ENCODE measurements at regions not wholly inside any gene's neighbourhood (a gene's known extent, or its start where the extent isn't known, plus 50 kb on each side); places are given as distances from the start of the nearest gene placed in this dataset.

GRCh38 chr1:199010933-199011332 is 372.1 kb downstream of the PTPRC start:
- no peaks in the 10 kb centered on the region for H4K20me1 ChIP-seq (ENCODE audit: insufficient read depth, low read length)
- H3K4me1 ChIP-seq (ENCODE audit: insufficient read depth, low read length, severe bottlenecking): peaks cover 79% of the 10 kb centered on the region
- H3K9me2 ChIP-seq (ENCODE audit: low read depth, low read length): no peaks in the 10 kb centered on the region
- peaks cover 5% of the 10 kb centered on the region; the same call in 1 of the 2 replicates for H3K79me2 ChIP-seq (ENCODE audit: insufficient read depth, low read length)
- no peaks in the 10 kb centered on the region for H3K27me3 ChIP-seq (ENCODE audit: insufficient read depth, low read length)
- no peak for TF ChIP-seq CTCF (IDR thresholded peaks at IDR 0.05; ENCODE audit: low read length)
- TF ChIP-seq EZH2 (IDR thresholded peaks at IDR 0.05; ENCODE audit: borderline replicate concordance, low read length): no peak
- no peaks in the 10 kb centered on the region; the same call in 1 of the 2 replicates for H3K36me3 ChIP-seq (ENCODE audit: insufficient read depth, low read length)
- H3K9me3 ChIP-seq (ENCODE audit: low read length): no peaks in the 10 kb centered on the region; the same call in 1 of the 2 replicates
- peak overlapping the region; percentile 75 for H3K9ac ChIP-seq (ENCODE audit: low read length)
- H3F3A ChIP-seq (ENCODE audit: insufficient read depth, low read length): 0 out of 2 replicates have a peak, but pooled peaks cover 7% of the 10 kb centered on the region
- H3K4me2 ChIP-seq (ENCODE audit: low read length): peak overlapping the region; percentile 65
- peak overlapping the region; percentile 92 for H3K27ac ChIP-seq (ENCODE audit: low read depth, low read length, poor library complexity, severe bottlenecking)
- H2AFZ ChIP-seq (ENCODE audit: low read length): no peak overlapping the region
- H3K4me3 ChIP-seq (ENCODE audit: low read depth, low read length, poor library complexity, severe bottlenecking): peak overlapping the region; percentile 38

GRCh38 chr1:199015799-199016198 is 377.0 kb downstream of the PTPRC start:
- H3K79me2 ChIP-seq (ENCODE audit: insufficient read depth, low read length): no peaks in the 10 kb centered on the region
- no peaks in the 10 kb centered on the region for H4K20me1 ChIP-seq (ENCODE audit: insufficient read depth, low read length)
- no peak overlapping the region for H3K9ac ChIP-seq (ENCODE audit: low read length)
- TF ChIP-seq CTCF (IDR thresholded peaks at IDR 0.05; ENCODE audit: low read length) (no peak), EZH2 (IDR thresholded peaks at IDR 0.05; ENCODE audit: borderline replicate concordance, low read length) (no peak)
- no peaks in the 10 kb centered on the region for H3K9me2 ChIP-seq (ENCODE audit: low read depth, low read length)
- no peaks in the 10 kb centered on the region for H3K27me3 ChIP-seq (ENCODE audit: insufficient read depth, low read length)
- no peak overlapping the region for H3K27ac ChIP-seq (ENCODE audit: low read depth, low read length, poor library complexity, severe bottlenecking)
- H3K36me3 ChIP-seq (ENCODE audit: insufficient read depth, low read length): no peaks in the 10 kb centered on the region
- peaks cover 64% of the 10 kb centered on the region for H3K4me1 ChIP-seq (ENCODE audit: insufficient read depth, low read length, severe bottlenecking)
- H2AFZ ChIP-seq (ENCODE audit: low read length): no peak overlapping the region
- no peak overlapping the region for H3K4me3 ChIP-seq (ENCODE audit: low read depth, low read length, poor library complexity, severe bottlenecking)
- no peaks in the 10 kb centered on the region; the same call in 1 of the 2 replicates for H3K9me3 ChIP-seq (ENCODE audit: low read length)
- no peak overlapping the region for H3K4me2 ChIP-seq (ENCODE audit: low read length)
- 0 out of 2 replicates have a peak, but pooled peaks cover 7% of the 10 kb centered on the region for H3F3A ChIP-seq (ENCODE audit: insufficient read depth, low read length)

GRCh38 chr1:199018471-199019135 is 379.8 kb downstream of the PTPRC start:
- Histone ChIP-seq H3K4me3 (ENCODE audit: low read depth, low read length, poor library complexity, severe bottlenecking) (no peak overlapping the region), H4K20me1 (ENCODE audit: insufficient read depth, low read length) (no peaks in the 10 kb centered on the region), H3K9me3 (ENCODE audit: low read length) (peaks cover 7% of the 10 kb centered on the region), H3K27me3 (ENCODE audit: insufficient read depth, low read length) (no peaks in the 10 kb centered on the region), H2AFZ (ENCODE audit: low read length) (no peak overlapping the region), H3K4me2 (ENCODE audit: low read length) (no peak overlapping the region), H3K9me2 (ENCODE audit: low read depth, low read length) (no peaks in the 10 kb centered on the region), H3K79me2 (ENCODE audit: insufficient read depth, low read length) (no peaks in the 10 kb centered on the region), H3K36me3 (ENCODE audit: insufficient read depth, low read length) (no peaks in the 10 kb centered on the region), H3K27ac (ENCODE audit: low read depth, low read length, poor library complexity, severe bottlenecking) (no peak overlapping the region), H3K9ac (ENCODE audit: low read length) (no peak overlapping the region), H3F3A (ENCODE audit: insufficient read depth, low read length) (no peaks in the 10 kb centered on the region), H3K4me1 (ENCODE audit: insufficient read depth, low read length, severe bottlenecking) (peaks cover 49% of the 10 kb centered on the region)
- TF ChIP-seq EZH2 (IDR thresholded peaks at IDR 0.05; ENCODE audit: borderline replicate concordance, low read length): no peak
- TF ChIP-seq CTCF (IDR thresholded peaks at IDR 0.05; ENCODE audit: low read length): no peak

Measured in OCI-LY1 (cell line).